Cardiac muscle cell (in vitro differentiated cells and primary cell): ENCODE measurements at regions not wholly inside any gene's neighbourhood (a gene's known extent, or its start where the extent isn't known, plus 50 kb on each side); places are given as distances from the start of the nearest gene placed in this dataset.
"Not testable (repeated sequence)": the region's sequence is repeated elsewhere in the genome, so short reads cannot be mapped to it uniquely, and the experiment has no call there.

Experiments used
- DNase-seq, 2 donors: peaks; one replicate each; pipeline versions ENCODE4 v3.0.0 to v3.0.0-alpha.2; 2010 to 2017; ENCODE audit warnings: low read depth in 1 of 2, low spot score in 1 of 2
- H3K27ac ChIP-seq: fragments of 200-600 bp; sonication (generic); 2 replicates; pipeline ENCODE4 v1.5.1; 2016
- H3K27me3 ChIP-seq: fragments of 200-600 bp; sonication (generic); 2 replicates; pipeline ENCODE4 v1.6.0; 2016; ENCODE audit warnings: control low read depth
- H3K36me3 ChIP-seq: fragments of 200-600 bp; sonication (generic); 2 replicates; pipeline ENCODE4 v1.5.1; 2016; ENCODE audit warnings: control low read depth
- H3K4me1 ChIP-seq: fragments of 200-600 bp; sonication (generic); 2 replicates; pipeline ENCODE4 v1.8.1; 2017; ENCODE audit warnings: low read depth, mild to moderate bottlenecking, mixed run types
- H3K4me3 ChIP-seq: fragments of 200-600 bp; sonication (generic); 2 replicates; pipeline ENCODE4 v1.5.1; 2016; ENCODE audit warnings: mild to moderate bottlenecking
- H3K9me3 ChIP-seq: fragments of 200-600 bp; sonication (generic); 2 replicates; pipeline ENCODE4 v1.5.1; 2017; ENCODE audit warnings: low read depth, mild to moderate bottlenecking, control low read depth
- CTCF ChIP-seq: IDR thresholded peaks from 2 replicates; pipeline ENCODE4 v1.5.1; 2012; ENCODE audit warnings: low read depth, mild to moderate bottlenecking, low read length

GRCh38 chr4:127469959-127470809, 162.6 kb upstream of the INTU start:
- TF ChIP-seq CTCF: no peak
- H3K4me3 ChIP-seq: no peak overlapping the region
- no peaks in the 10 kb centered on the region for H3K27me3 ChIP-seq
- no peaks in the 10 kb centered on the region for H3K4me1 ChIP-seq
- no peak overlapping the region for H3K27ac ChIP-seq
- no peaks in the 10 kb centered on the region for H3K9me3 ChIP-seq
- DNase-seq: no peak
- no peaks in the 10 kb centered on the region for H3K36me3 ChIP-seq

- not testable (repeated sequence) for H3K4me3 ChIP-seq, H3K9me3 ChIP-seq, H3K4me1 ChIP-seq, H3K36me3 ChIP-seq, H3K27me3 ChIP-seq, DNase-seq, H3K27ac ChIP-seq
Measured at GRCh38 chr4:127478271-127478670, 154.5 kb upstream of the INTU start.

DNA sequence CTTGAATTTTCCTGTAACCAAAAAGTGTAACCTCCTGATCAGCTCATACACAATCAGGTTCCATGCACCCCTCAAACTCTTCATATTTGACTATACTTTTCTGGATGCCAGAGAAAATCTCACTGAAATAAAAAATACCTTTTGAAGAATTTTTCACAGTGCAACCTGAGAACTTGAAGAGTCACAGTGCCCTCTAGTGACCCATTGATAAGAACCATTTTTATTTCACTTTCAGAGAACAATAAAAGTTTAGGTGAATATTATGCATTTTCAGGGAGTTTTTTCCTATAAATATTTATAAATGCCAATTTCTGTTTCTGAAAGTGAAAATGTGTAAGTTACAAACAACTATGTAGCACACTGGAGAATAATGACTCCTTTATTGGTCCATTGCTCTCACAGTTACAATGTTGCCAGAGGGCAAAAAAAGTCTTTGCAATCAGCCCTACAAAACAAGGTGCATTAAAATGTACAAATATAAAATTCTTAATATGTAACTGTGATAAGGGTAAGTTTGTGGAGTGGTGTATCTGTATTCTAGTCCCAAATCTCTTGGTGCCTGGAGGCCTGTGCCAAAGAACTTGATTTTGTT, 153.6 kb upstream of the INTU start:
- no peaks in the 10 kb centered on the region for H3K36me3 ChIP-seq
- H3K4me3 ChIP-seq: no peak overlapping the region
- H3K9me3 ChIP-seq: no peaks in the 10 kb centered on the region
- peaks cover 3% of the 10 kb centered on the region for H3K4me1 ChIP-seq
- TF ChIP-seq CTCF: peak; percentile 43
- no peak overlapping the region for H3K27ac ChIP-seq
- H3K27me3 ChIP-seq: no peaks in the 10 kb centered on the region
- peak; percentile 48 to 57 for DNase-seq

- no peaks in the 10 kb centered on the region for H3K9me3 ChIP-seq
- no peak for DNase-seq
- no peak for TF ChIP-seq CTCF
- H3K4me1 ChIP-seq: peaks cover 22% of the 10 kb centered on the region
- no peaks in the 10 kb centered on the region for H3K36me3 ChIP-seq
- H3K27me3 ChIP-seq: no peaks in the 10 kb centered on the region
- H3K27ac ChIP-seq: no peak overlapping the region
- H3K4me3 ChIP-seq: no peak overlapping the region
Measured at GRCh38 chr4:127482049-127482448, 150.7 kb upstream of the INTU start.

DNA sequence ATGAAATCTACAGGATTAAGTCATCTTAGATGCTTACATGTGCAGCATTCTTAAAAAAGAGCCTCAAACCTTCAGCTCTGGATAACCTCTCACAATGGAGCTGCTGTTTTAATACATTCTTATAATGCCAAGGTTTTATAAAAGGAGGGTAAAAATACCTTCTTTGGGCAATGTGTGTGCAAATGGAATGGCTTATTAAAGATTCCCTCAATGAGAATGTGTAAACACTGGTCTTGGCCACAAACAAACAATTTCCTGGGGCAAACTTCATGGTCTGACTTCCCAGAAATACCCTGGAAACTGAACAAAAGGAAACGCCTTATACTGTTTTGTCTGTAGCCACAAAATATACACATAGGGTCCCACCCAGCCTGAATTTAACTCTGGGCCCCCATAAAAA, 148.6 kb upstream of the INTU start:
- no peak for DNase-seq
- no peaks in the 10 kb centered on the region for H3K36me3 ChIP-seq
- H3K4me3 ChIP-seq: no peak overlapping the region
- no peaks in the 10 kb centered on the region for H3K27me3 ChIP-seq
- H3K4me1 ChIP-seq: peaks cover 22% of the 10 kb centered on the region
- H3K27ac ChIP-seq: no peak overlapping the region
- TF ChIP-seq CTCF: no peak
- no peaks in the 10 kb centered on the region for H3K9me3 ChIP-seq

- H3K27ac ChIP-seq: peak overlapping the region; percentile 40
- no peak for TF ChIP-seq CTCF
- no peak for DNase-seq
- H3K27me3 ChIP-seq: no peaks in the 10 kb centered on the region
- H3K4me1 ChIP-seq: peaks cover 18% of the 10 kb centered on the region
- H3K9me3 ChIP-seq: no peaks in the 10 kb centered on the region
- no peak overlapping the region for H3K4me3 ChIP-seq
- no peaks in the 10 kb centered on the region for H3K36me3 ChIP-seq
Measured at GRCh38 chr4:127486248-127486647, 146.5 kb upstream of the INTU start.
